ENCODE measurements at regions not wholly inside any gene's neighbourhood (a gene's known extent, or its start where the extent isn't known, plus 50 kb on each side); places are given as distances from the start of the nearest gene placed in this dataset.

GRCh38 chr6:9999796-10000195, 415.1 kb downstream of the TFAP2A start:
- TF ChIP-seq CTCF (IDR thresholded peaks at IDR 0.05): no peak
- TF ChIP-seq POLR2A (IDR thresholded peaks at IDR 0.05): no peak
